CD14-positive monocyte (primary cell): ENCODE measurements at regions not wholly inside any gene's neighbourhood (a gene's known extent, or its start where the extent isn't known, plus 50 kb on each side); places are given as distances from the start of the nearest gene placed in this dataset.

Experiments
- DNase-seq, 3 donors: peaks; one replicate each; pipeline ENCODE4 v3.0.0-alpha.2; 2011 to 2022
- H2AFZ ChIP-seq: 2 replicates; pipeline ENCODE4 v1.6.0; 2012; ENCODE audit warnings: mild to moderate bottlenecking, low read depth, low read length, inconsistent platforms; ENCODE audit not compliant: insufficient read depth, poor library complexity, severe bottlenecking
- H3K27ac ChIP-seq, 2 donors: 1 replicate in 1 of 2; 2 replicates in 1 of 2; pipeline ENCODE4 v1.5.1; 2012 to 2013; ENCODE audit warnings: low read length in 2 of 2, control low read depth in 1 of 2, inconsistent platforms in 1 of 2, low read depth in 1 of 2, mild to moderate bottlenecking in 1 of 2
- H3K27me3 ChIP-seq, 2 donors: one replicate each; pipeline versions ENCODE4 v1.6.0 to v1.6.1; 2011 to 2013; ENCODE audit warnings: low read length in 2 of 2; ENCODE audit not compliant: control insufficient read depth in 2 of 2, insufficient read depth in 2 of 2
- H3K36me3 ChIP-seq, 2 donors: replicated peaks in 1 of 2; 1 replicate in 1 of 2; 2 replicates in 1 of 2; pipeline versions ENCODE4 v1.5.1 to v1.6.1; 2012 to 2013; ENCODE audit warnings: low read length in 2 of 2, control low read depth in 1 of 2, inconsistent platforms in 1 of 2, mild to moderate bottlenecking in 1 of 2; ENCODE audit not compliant: insufficient read depth in 2 of 2, control insufficient read depth in 1 of 2
- H3K4me1 ChIP-seq, 2 donors: 1 replicate in 1 of 2; 2 replicates in 1 of 2; pipeline versions ENCODE4 v1.5.1 to v1.6.1; 2012 to 2013; ENCODE audit warnings: low read length in 2 of 2, control low read depth in 1 of 2, inconsistent platforms in 1 of 2, mild to moderate bottlenecking in 1 of 2, moderate library complexity in 1 of 2; ENCODE audit not compliant: insufficient read depth in 2 of 2, control insufficient read depth in 1 of 2
- H3K4me2 ChIP-seq: replicated peaks from 2 replicates; pipeline ENCODE3; 2012; ENCODE audit warnings: low read length, moderate library complexity, mild to moderate bottlenecking; ENCODE audit not compliant: poor library complexity, severe bottlenecking; ENCODE audit errors: extremely low read depth
- H3K4me3 ChIP-seq, 3 experiments: fragments of 200-600 bp in 1 of 3; sonication (generic) in 1 of 3; replicated peaks in 1 of 3; 1 replicate in 2 of 3; 2 replicates in 1 of 3; pipeline ENCODE4 v1.5.1; 2011 to 2013; ENCODE audit warnings: low read length in 3 of 3, mild to moderate bottlenecking in 3 of 3, control low read depth in 2 of 3, low read depth in 2 of 3, inconsistent platforms in 1 of 3, moderate library complexity in 1 of 3
- H3K79me2 ChIP-seq: 2 replicates; pipeline ENCODE4 v1.6.0; 2012; ENCODE audit warnings: mild to moderate bottlenecking, control low read depth, inconsistent platforms, low read length, moderate library complexity; ENCODE audit not compliant: insufficient read depth
- H3K9ac ChIP-seq: 2 replicates; pipeline ENCODE4 v1.6.0; 2017; ENCODE audit warnings: low read length, mild to moderate bottlenecking; ENCODE audit not compliant: insufficient read depth, poor library complexity, severe bottlenecking
- H3K9me3 ChIP-seq, 2 donors: replicated peaks in 1 of 2; 1 replicate in 1 of 2; 2 replicates in 1 of 2; pipeline versions ENCODE4 v1.5.1 to v1.6.1; 2012 to 2013; ENCODE audit warnings: low read length in 2 of 2, control low read depth in 1 of 2; ENCODE audit not compliant: control insufficient read depth in 1 of 2, insufficient read depth in 1 of 2
- H4K20me1 ChIP-seq: 2 replicates; pipeline ENCODE4 v1.6.0; 2012; ENCODE audit warnings: mild to moderate bottlenecking, low read length, control low read depth, moderate library complexity; ENCODE audit not compliant: insufficient read depth
- H3K27ac Mint-ChIP-seq, 7 donors: one replicate each; pipeline ENCODE4 v1.8.0; 2020; ENCODE audit warnings: mild to moderate bottlenecking in 7 of 7, mixed read lengths in 7 of 7, moderate library complexity in 6 of 7, inconsistent platforms in 2 of 7
- H3K27me3 Mint-ChIP-seq, 3 donors: one replicate each; pipeline ENCODE4 v1.8.0; 2021 to 2022; ENCODE audit warnings: low read depth in 3 of 3, mild to moderate bottlenecking in 3 of 3, mixed read lengths in 3 of 3, moderate library complexity in 3 of 3, inconsistent platforms in 1 of 3
- H3K36me3 Mint-ChIP-seq, 2 donors: one replicate each; pipeline ENCODE4 v1.8.0; 2020; ENCODE audit warnings: mixed read lengths in 2 of 2, inconsistent platforms in 1 of 2, mild to moderate bottlenecking in 1 of 2
- H3K4me1 Mint-ChIP-seq: one replicate; pipeline ENCODE4 v1.8.0; 2020; ENCODE audit warnings: mild to moderate bottlenecking, mixed read lengths
- H3K4me3 Mint-ChIP-seq, 2 donors: one replicate each; pipeline ENCODE4 v1.8.0; 2020; ENCODE audit warnings: mild to moderate bottlenecking in 2 of 2, mixed read lengths in 2 of 2, moderate library complexity in 1 of 2
- H3K9me3 Mint-ChIP-seq, 7 donors: one replicate each; pipeline ENCODE4 v1.8.0; 2020 to 2022; ENCODE audit warnings: mixed read lengths in 7 of 7, mild to moderate bottlenecking in 6 of 7, moderate library complexity in 6 of 7, inconsistent platforms in 2 of 7
- CTCF ChIP-seq: fragments of 200-600 bp; IDR thresholded peaks from one replicate; pipeline ENCODE4 v1.8.0; 2022; ENCODE audit warnings: antibody characterized with exemption, mild to moderate bottlenecking
- WGBS: methylation state at CpG from one replicate; pipeline ENCODE4 v1.1.5; 2013; ENCODE audit warnings: missing lambda C conversion rate; ENCODE audit not compliant: insufficient coverage; 5-methylcytosine and 5-hydroxymethylcytosine counted together
- intact Hi-C, 2 donors: fragments of 100-400 bp; cut with micrococcal nuclease; formaldehyde crosslinking; loops; one replicate each; pipeline versions ENCODE4 v1.15.0 to v1.15.1; 2023

GRCh38 chr14:100467046-100467750, 120.0 kb downstream of the BEGAIN start:
- Mint-ChIP-seq H3K36me3 (peaks cover 7 to 14% of the 10 kb centered on the region in 2 donors), H3K9me3 (peaks cover 0 to 5% (median 0%) of the 10 kb centered on the region in 7 donors), H3K27me3 (peaks cover 2 to 6% (median 5%) of the 10 kb centered on the region in 3 donors), H3K4me3 (no peak overlapping the region), H3K27ac (no peak overlapping the region), H3K4me1 (peaks cover 6% of the 10 kb centered on the region)
- H3K27me3 ChIP-seq, result no peaks in the 10 kb centered on the region
- H3K9me3 ChIP-seq, result no peaks in the 10 kb centered on the region
- H3K36me3 ChIP-seq, result peaks cover 0 to 7% of the 10 kb centered on the region in 2 donors
- intact Hi-C loops, result no loop called here
- no peak overlapping the region for H3K9ac ChIP-seq
- no peak overlapping the region for H2AFZ ChIP-seq
- peaks cover 7% of the 10 kb centered on the region for H4K20me1 ChIP-seq
- H3K27ac ChIP-seq, result no peak overlapping the region
- WGBS, result 86% methylated on average over 7 of the region's 11 CpGs
- TF ChIP-seq CTCF, result no peak
- no peak overlapping the region for H3K4me3 ChIP-seq
- H3K4me2 ChIP-seq, result no peak overlapping the region
- H3K79me2 ChIP-seq, result no peaks in the 10 kb centered on the region
- H3K4me1 ChIP-seq, result no peaks in the 10 kb centered on the region
- no peak for DNase-seq

GRCh38 chr14:100467939-100468338, 119.3 kb downstream of the BEGAIN start:
- Histone ChIP-seq H3K27me3 (no peaks in the 10 kb centered on the region), H3K9ac (no peak overlapping the region), H3K4me2 (no peak overlapping the region), H2AFZ (no peak overlapping the region), H3K4me3 (no peak overlapping the region), H3K27ac (no peak overlapping the region), H3K79me2 (no peaks in the 10 kb centered on the region), H3K36me3 (peaks cover 0 to 7% of the 10 kb centered on the region in 2 donors), H3K4me1 (no peaks in the 10 kb centered on the region), H3K9me3 (no peaks in the 10 kb centered on the region), H4K20me1 (peaks cover 7% of the 10 kb centered on the region)
- peaks cover 2% of the 10 kb centered on the region for H3K4me1 Mint-ChIP-seq
- intact Hi-C loops, result no loop called here
- TF ChIP-seq CTCF, result no peak
- H3K36me3 Mint-ChIP-seq, result peaks cover 7 to 18% of the 10 kb centered on the region in 2 donors
- H3K27ac Mint-ChIP-seq, result no peak overlapping the region
- peaks cover 2 to 5% (median 4%) of the 10 kb centered on the region in 3 donors for H3K27me3 Mint-ChIP-seq
- H3K9me3 Mint-ChIP-seq, result peaks cover 0 to 5% (median 0%) of the 10 kb centered on the region in 7 donors
- no peak for DNase-seq
- no peak overlapping the region for H3K4me3 Mint-ChIP-seq
- WGBS, result 94% methylated on average over 11 of the region's 17 CpGs
